22Rv1 (cell line): ENCODE measurements at regions not wholly inside any gene's neighbourhood (a gene's known extent, or its start where the extent isn't known, plus 50 kb on each side); places are given as distances from the start of the nearest gene placed in this dataset.
"Not testable (repeated sequence)": the region's sequence is repeated elsewhere in the genome, so short reads cannot be mapped to it uniquely, and the experiment has no call there.

Experiments used
- H3K27ac ChIP-seq: fragments of 450-650 bp; 2 replicates; pipeline ENCODE4 v1.5.1; 2017
- ZFX ChIP-seq: fragments of 450-650 bp; IDR thresholded peaks from 2 replicates; pipeline ENCODE4 v1.6.1; 2017; ENCODE audit warnings: antibody characterized with exemption, borderline replicate concordance
- TF ChIP-seq, protein P1 (sequence below): fragments of 450-650 bp; IDR thresholded peaks from 2 replicates; pipeline ENCODE4 v1.5.1; 2017; ENCODE audit warnings: mild to moderate bottlenecking

DNA sequence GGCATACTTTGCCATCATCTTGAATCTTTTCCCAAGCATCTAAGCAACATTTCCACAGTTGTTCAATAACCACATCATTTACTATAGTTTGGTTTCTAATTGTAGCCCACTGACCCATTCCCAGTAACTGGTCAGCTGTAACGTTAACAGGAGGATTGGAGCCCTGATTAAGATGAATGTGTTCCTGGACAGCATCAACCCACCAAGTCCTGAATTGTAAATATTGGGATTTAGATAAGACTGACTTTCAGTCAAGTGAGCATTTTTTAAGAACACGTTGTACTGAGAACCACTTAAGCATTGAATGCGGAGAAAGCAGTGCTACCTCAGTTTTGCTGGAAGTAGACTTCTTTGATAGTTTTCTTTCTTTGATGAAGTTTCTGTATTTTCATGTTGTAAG, 53.3 kb upstream of the ARL4D start:
- not testable (repeated sequence) for H3K27ac ChIP-seq

DNA sequence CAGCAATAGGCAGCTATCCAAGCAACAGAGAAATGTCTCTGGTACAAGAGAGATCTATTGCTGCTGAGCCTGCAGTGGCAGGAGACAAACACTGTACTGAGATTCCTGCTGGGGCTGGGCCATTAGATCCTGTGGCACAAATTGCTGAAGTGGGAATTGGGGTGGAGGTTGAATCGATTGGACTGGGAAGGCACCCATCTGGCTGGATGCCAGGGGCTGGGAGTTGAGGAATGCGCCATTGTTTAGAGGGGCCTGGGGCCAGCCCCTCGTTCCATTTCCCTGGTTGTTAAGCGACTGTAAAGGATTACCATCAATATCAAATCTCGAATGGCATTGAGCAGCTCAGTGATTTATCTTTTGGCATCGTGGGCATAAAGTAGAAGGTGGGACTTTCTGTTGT, 54.1 kb upstream of the ARL4D start:
- no peak overlapping the region for H3K27ac ChIP-seq
- no peak for TF ChIP-seq ZFX
- TF ChIP-seq, protein P1, sequence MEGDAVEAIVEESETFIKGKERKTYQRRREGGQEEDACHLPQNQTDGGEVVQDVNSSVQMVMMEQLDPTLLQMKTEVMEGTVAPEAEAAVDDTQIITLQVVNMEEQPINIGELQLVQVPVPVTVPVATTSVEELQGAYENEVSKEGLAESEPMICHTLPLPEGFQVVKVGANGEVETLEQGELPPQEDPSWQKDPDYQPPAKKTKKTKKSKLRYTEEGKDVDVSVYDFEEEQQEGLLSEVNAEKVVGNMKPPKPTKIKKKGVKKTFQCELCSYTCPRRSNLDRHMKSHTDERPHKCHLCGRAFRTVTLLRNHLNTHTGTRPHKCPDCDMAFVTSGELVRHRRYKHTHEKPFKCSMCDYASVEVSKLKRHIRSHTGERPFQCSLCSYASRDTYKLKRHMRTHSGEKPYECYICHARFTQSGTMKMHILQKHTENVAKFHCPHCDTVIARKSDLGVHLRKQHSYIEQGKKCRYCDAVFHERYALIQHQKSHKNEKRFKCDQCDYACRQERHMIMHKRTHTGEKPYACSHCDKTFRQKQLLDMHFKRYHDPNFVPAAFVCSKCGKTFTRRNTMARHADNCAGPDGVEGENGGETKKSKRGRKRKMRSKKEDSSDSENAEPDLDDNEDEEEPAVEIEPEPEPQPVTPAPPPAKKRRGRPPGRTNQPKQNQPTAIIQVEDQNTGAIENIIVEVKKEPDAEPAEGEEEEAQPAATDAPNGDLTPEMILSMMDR, result no peak

DNA sequence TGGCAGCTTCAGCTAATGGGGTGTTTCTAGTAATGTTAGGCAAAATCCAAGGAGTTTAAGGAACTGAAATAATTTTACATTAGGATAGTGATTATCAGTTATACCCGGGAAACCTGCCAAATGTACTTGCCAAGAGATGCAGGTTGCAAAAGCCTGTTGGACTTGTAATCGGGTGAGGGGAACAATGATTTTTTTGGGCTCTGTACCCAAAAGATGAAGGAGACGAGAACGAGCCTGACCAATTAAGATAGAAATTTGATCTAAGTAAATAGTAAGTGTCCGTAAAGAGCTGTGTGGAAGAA, 56.3 kb upstream of the ARL4D start:
- no peak for TF ChIP-seq ZFX
- TF ChIP-seq, protein P1, result no peak
- H3K27ac ChIP-seq, result no peak overlapping the region

DNA sequence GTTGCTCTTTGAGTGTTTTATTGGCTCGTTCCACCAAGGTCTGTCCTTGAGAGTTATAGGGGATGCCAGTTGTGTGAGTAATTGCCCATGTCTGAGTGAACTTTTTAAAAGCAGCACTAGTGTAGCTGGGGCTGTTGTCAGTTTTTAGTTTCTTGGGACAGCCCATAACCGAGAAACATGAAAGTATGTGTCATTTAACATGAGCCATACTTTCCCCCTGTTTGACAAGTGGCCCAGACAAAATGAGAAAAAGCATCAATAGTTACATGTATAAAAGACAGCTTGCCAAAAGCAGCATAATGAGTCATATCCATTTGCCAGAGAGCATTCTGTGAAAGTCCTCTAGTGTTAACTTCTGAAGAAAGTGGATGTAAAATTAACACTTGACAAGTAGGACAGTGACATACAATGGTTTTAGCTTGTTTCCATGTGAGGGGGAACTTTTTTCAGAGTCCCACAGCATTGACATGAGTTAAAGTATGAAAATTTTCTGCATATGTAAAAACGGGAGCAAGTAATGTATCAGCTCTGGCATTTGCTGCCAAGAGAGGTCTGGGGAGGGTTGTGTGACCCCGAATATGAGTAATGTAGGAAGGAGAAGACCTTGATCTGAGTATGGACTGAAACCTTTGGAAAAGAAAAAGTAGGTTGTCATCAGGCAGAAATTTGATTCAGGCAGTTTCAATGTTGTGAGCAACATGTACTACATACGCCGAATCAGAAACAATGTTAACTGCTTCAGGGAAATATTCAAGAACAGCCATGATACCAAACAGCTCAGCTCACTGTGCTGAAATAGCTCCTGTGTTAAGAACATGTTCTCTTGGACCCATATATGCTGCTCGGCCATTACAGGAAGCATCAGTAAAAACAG, 56.8 kb upstream of the ARL4D start:
- no peak for TF ChIP-seq ZFX
- TF ChIP-seq, protein P1, result no peak
- H3K27ac ChIP-seq, result no peak overlapping the region

DNA sequence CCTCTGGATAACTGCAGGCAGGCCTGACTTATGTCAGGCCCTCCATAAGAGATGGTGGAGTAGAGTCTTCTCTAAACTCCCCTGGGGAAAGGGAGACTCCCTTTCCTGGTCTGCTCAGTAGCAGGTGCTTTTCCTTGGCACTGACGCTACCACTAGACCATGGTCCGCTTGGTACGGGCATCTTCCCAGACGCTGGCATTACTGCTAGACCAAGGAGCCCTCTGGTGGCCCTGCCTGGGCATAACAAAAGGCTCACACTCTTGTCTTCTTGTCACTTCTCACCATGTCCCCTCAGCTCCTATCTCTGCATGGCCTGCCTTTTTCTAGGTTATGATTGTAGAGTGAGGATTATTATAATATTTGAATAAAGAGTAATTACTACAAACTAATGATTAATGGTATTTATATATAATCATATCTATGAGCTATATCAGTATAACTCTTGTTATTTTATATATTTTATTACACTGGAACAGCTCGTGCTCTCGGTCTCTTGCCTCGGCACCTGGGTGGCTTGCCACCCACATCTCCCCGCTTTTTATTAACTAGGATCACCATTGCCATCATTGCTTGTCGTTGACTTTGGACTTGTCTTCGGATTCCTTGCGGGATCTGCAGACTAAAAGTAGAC, 59.8 kb upstream of the ARL4D start:
- no peak for TF ChIP-seq ZFX
- TF ChIP-seq, protein P1, result peak; percentile 84
- H3K27ac ChIP-seq, result no peak overlapping the region

GRCh38 chr17:43337684-43338428, 60.9 kb upstream of the ARL4D start:
- H3K27ac ChIP-seq, result no peak overlapping the region
- TF ChIP-seq, protein P1, result no peak
- TF ChIP-seq ZFX, result no peak

GRCh38 chr17:43334738-43335402, 63.9 kb upstream of the ARL4D start:
- H3K27ac ChIP-seq, result 0 out of 2 replicates have a peak overlapping the region, but pooled peaks have one; percentile 15
- no peak for TF ChIP-seq ZFX
- TF ChIP-seq, protein P1, result no peak
